PC-3 (cell line): ENCODE measurements at regions not wholly inside any gene's neighbourhood (a gene's known extent, or its start where the extent isn't known, plus 50 kb on each side); places are given as distances from the start of the nearest gene placed in this dataset.

Experiments used
- EZH2 ChIP-seq: fragments of 300-600 bp; sonication (generic); IDR thresholded peaks from one replicate; pipeline ENCODE4 v1.6.1; 2017; ENCODE audit warnings: antibody characterized with exemption, mild to moderate bottlenecking, low read length; ENCODE audit not compliant: unreplicated experiment
- EZH2phosphoT487 ChIP-seq: fragments of 300-600 bp; sonication (generic); IDR thresholded peaks from 2 replicates; pipeline ENCODE4 v1.6.1; 2018; ENCODE audit warnings: mild to moderate bottlenecking, antibody characterized with exemption, low read length, borderline replicate concordance

DNA sequence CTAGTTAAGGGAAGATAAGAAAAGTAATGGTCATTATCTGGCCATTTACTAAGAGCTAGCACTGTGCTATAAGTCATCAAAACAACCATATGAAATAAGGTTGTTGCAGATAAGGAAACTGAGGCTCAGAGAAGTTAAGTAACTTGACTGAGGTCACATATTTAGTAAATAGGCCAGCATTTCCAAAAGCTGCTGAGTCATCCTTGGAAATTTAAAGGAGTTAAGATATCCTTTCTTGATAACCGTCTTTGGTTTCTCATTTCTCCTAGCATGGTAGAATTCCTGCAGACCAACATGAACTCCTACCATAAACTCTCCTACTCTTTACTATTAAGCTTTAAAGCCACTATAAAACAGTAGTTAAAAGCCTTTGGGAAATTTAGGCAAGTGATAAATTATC lies 85.0 kb upstream of the PDZRN3 start:
- TF ChIP-seq EZH2: no peak
- no peak for TF ChIP-seq EZH2phosphoT487
